DND-41 (cell line): ENCODE measurements at regions not wholly inside any gene's neighbourhood (a gene's known extent, or its start where the extent isn't known, plus 50 kb on each side); places are given as distances from the start of the nearest gene placed in this dataset.

Source experiments
- ATAC-seq: fragments of 200-7000 bp; cut with Tn5 transposase; 3 replicates; pipeline ENCODE4 v1.9.1; 2021; ENCODE audit warnings: low read depth; ENCODE audit not compliant: insufficient read depth
- DNase-seq: peaks from one replicate; pipeline ENCODE4 v3.0.0-alpha.2; 2020
- H2AFZ ChIP-seq: 2 replicates; pipeline ENCODE4 v1.6.0; 2012; ENCODE audit warnings: low read depth, low read length
- H3K27ac ChIP-seq: 2 replicates; pipeline ENCODE4 v1.5.1; 2012; ENCODE audit warnings: low read length, inconsistent platforms
- H3K27me3 ChIP-seq: fragments of 200-600 bp; sonication (generic); 2 replicates; pipeline ENCODE4 v1.6.0; 2012; ENCODE audit warnings: low read length, mild to moderate bottlenecking, inconsistent platforms; ENCODE audit not compliant: insufficient read depth, poor library complexity
- H3K36me3 ChIP-seq: 2 replicates; pipeline ENCODE4 v1.5.1; 2012; ENCODE audit warnings: low read length, inconsistent platforms; ENCODE audit not compliant: insufficient read depth
- H3K4me1 ChIP-seq: 2 replicates; pipeline ENCODE4 v1.5.1; 2012; ENCODE audit warnings: mild to moderate bottlenecking, low read length; ENCODE audit not compliant: insufficient read depth
- H3K4me2 ChIP-seq: 2 replicates; pipeline ENCODE4 v1.6.0; 2012; ENCODE audit warnings: mild to moderate bottlenecking, moderate library complexity, low read length, inconsistent platforms; ENCODE audit not compliant: insufficient read depth
- H3K4me3 ChIP-seq, 2 experiments: fragments of 200-600 bp in 1 of 2; shearing (Covaris generic) in 1 of 2; 2 replicates each; pipeline ENCODE4 v1.5.1; 2012 to 2016; ENCODE audit warnings: inconsistent platforms in 2 of 2, low read length in 2 of 2, mild to moderate bottlenecking in 2 of 2, low read depth in 1 of 2, moderate library complexity in 1 of 2
- H3K79me2 ChIP-seq: 2 replicates; pipeline ENCODE4 v1.6.0; 2012; ENCODE audit warnings: low read length, inconsistent platforms; ENCODE audit not compliant: insufficient read depth
- H3K9ac ChIP-seq: 2 replicates; pipeline ENCODE4 v1.6.0; 2012; ENCODE audit warnings: low read depth, mild to moderate bottlenecking, inconsistent platforms, low read length, moderate library complexity
- H3K9me3 ChIP-seq: 2 replicates; pipeline ENCODE4 v1.5.1; 2012; ENCODE audit warnings: low read length, moderate library complexity, mild to moderate bottlenecking, inconsistent platforms; ENCODE audit not compliant: insufficient read depth, severe bottlenecking
- H4K20me1 ChIP-seq: 2 replicates; pipeline ENCODE4 v1.6.0; 2012; ENCODE audit warnings: low read length; ENCODE audit not compliant: insufficient read depth
- CTCF ChIP-seq: IDR thresholded peaks from 2 replicates; pipeline ENCODE4 v1.5.1; 2012; ENCODE audit warnings: borderline replicate concordance, low read length, moderate library complexity, mild to moderate bottlenecking; ENCODE audit not compliant: poor library complexity, severe bottlenecking; ENCODE audit errors: extremely low read depth
- EZH2 ChIP-seq: IDR thresholded peaks from 3 replicates; pipeline ENCODE4 v1.6.1; 2012; ENCODE audit warnings: borderline replicate concordance, low read depth, mild to moderate bottlenecking, moderate library complexity, low read length, inconsistent platforms; ENCODE audit not compliant: severe bottlenecking

DNA sequence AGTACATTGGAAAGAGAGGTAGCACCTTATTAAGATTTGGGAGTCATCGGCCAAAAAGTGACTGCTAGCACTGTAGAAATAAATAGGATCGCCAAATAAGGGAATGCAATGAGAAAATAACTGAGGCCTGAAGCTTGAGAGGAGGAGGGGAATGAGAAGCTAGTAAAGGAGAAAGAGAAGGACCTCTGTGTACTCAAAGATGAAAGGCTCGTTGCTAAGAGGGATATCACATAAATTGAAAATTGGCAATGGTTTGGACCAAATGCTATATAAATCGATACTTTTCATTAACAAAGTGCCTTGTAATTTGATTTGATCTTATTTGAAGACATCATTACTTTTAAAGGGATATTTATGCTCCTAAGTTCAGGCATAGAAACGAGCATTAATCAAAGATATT is 796.3 kb downstream of the QKI start:
- Histone ChIP-seq H3K27ac (no peak overlapping the region), H3K27me3 (no peaks in the 10 kb centered on the region), H3K4me1 (no peaks in the 10 kb centered on the region), H3K9me3 (no peaks in the 10 kb centered on the region), H3K4me2 (no peak overlapping the region), H3K79me2 (no peaks in the 10 kb centered on the region), H4K20me1 (no peaks in the 10 kb centered on the region), H3K4me3 (no peak overlapping the region), H3K36me3 (no peaks in the 10 kb centered on the region), H2AFZ (no peak overlapping the region), H3K9ac (no peak overlapping the region)
- DNase-seq (no peak), ATAC-seq (no peak)
- no peak for TF ChIP-seq EZH2
- TF ChIP-seq CTCF: no peak

- H3K4me2 ChIP-seq: no peak overlapping the region
- TF ChIP-seq CTCF: no peak
- no peak for TF ChIP-seq EZH2
- no peaks in the 10 kb centered on the region for H3K27me3 ChIP-seq
- no peaks in the 10 kb centered on the region for H3K4me1 ChIP-seq
- no peak overlapping the region for H3K27ac ChIP-seq
- H3K79me2 ChIP-seq: no peaks in the 10 kb centered on the region
- no peaks in the 10 kb centered on the region for H4K20me1 ChIP-seq
- DNase-seq (no peak), ATAC-seq (no peak)
- no peak overlapping the region for H3K4me3 ChIP-seq
- no peaks in the 10 kb centered on the region for H3K36me3 ChIP-seq
- H3K9me3 ChIP-seq: no peaks in the 10 kb centered on the region
- H2AFZ ChIP-seq: no peak overlapping the region
- H3K9ac ChIP-seq: no peak overlapping the region
These were observed 795.8 kb downstream of the QKI start for GRCh38 chr6:164210323-164210722.

DNA sequence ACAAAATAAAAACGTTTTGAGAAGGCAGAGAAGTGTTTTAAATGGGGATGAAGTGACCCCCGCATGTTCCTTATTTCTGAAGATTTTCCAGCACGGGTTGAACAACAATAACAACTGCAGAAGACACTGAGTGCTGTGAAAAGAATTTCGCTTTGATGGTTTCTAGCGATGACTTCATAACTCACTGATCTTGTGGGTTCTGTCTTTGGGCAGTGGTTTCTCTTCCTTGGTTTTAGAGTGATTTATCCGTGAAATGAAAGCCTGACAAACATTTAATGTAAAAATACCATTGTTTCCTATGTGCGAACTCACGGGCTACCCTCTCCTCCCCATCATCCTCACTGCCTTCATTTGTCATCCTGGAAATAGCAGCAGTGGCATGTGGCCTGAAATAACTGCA is 793.9 kb downstream of the QKI start:
- H3K9me3 ChIP-seq: no peaks in the 10 kb centered on the region
- TF ChIP-seq EZH2 (no peak), CTCF (no peak)
- H4K20me1 ChIP-seq: no peaks in the 10 kb centered on the region
- H3K4me2 ChIP-seq: no peak overlapping the region
- no peak overlapping the region for H2AFZ ChIP-seq
- ATAC-seq (no peak), DNase-seq (no peak)
- H3K9ac ChIP-seq: no peak overlapping the region
- H3K36me3 ChIP-seq: no peaks in the 10 kb centered on the region
- no peak overlapping the region for H3K4me3 ChIP-seq
- H3K4me1 ChIP-seq: no peaks in the 10 kb centered on the region
- H3K27me3 ChIP-seq: no peaks in the 10 kb centered on the region
- no peak overlapping the region for H3K27ac ChIP-seq
- H3K79me2 ChIP-seq: no peaks in the 10 kb centered on the region
